Esophagus muscularis mucosa (tissue), 4 donors: ENCODE measurements at regions not wholly inside any gene's neighbourhood (a gene's known extent, or its start where the extent isn't known, plus 50 kb on each side); places are given as distances from the start of the nearest gene placed in this dataset.

ENCODE experiments used
- DNase-seq: peaks from one replicate; pipeline ENCODE4 v3.0.0-alpha.2; 2017; ENCODE audit errors: extremely low spot score
- H3K27ac ChIP-seq, 4 donors: fragments of 200-600 bp; sonication (generic); replicated peaks in 1 of 4; 1 replicate in 3 of 4; 2 replicates in 1 of 4; pipeline ENCODE4 v1.5.1; 2016 to 2019; ENCODE audit warnings: mild to moderate bottlenecking in 1 of 4
- H3K27me3 ChIP-seq, 4 donors: fragments of 200-600 bp; sonication (generic); one replicate each; pipeline versions ENCODE4 v1.5.1 to v1.6.0; 2016 to 2019
- H3K36me3 ChIP-seq, 4 donors: fragments of 200-600 bp; sonication (generic); one replicate each; pipeline ENCODE4 v1.5.1; 2016 to 2019
- H3K4me1 ChIP-seq, 4 donors: fragments of 200-600 bp; sonication (generic); one replicate each; pipeline ENCODE4 v1.5.1; 2016 to 2019
- H3K4me3 ChIP-seq, 4 donors: fragments of 200-600 bp; sonication (generic); 1 replicate in 2 of 4; 2 replicates in 2 of 4; pipeline ENCODE4 v1.5.1; 2016 to 2019; ENCODE audit warnings: mild to moderate bottlenecking in 4 of 4, moderate library complexity in 1 of 4
- H3K9me3 ChIP-seq, 4 donors: fragments of 200-600 bp; sonication (generic); 1 replicate in 3 of 4; 2 replicates in 1 of 4; pipeline ENCODE4 v1.5.1; 2016 to 2019
- EP300 ChIP-seq: sonication (generic); formaldehyde crosslinking; IDR thresholded peaks from one replicate; pipeline ENCODE4 v1.6.1; 2017; ENCODE audit warnings: antibody characterized with exemption
- POLR2A ChIP-seq: fragments of 450-650 bp; IDR thresholded peaks from one replicate; pipeline ENCODE4 v1.6.1; 2017; ENCODE audit warnings: antibody characterized with exemption, moderate library complexity, mild to moderate bottlenecking, low read depth
- POLR2AphosphoS5 ChIP-seq, 2 donors: sonication (generic); formaldehyde crosslinking; IDR thresholded peaks; one replicate each; pipeline ENCODE4 v1.6.1; 2017; ENCODE audit warnings: antibody characterized with exemption in 2 of 2
- WGBS: methylation state at CpG from one replicate; pipeline ENCODE4 v1.1.5; 2018; 5-methylcytosine and 5-hydroxymethylcytosine counted together
- intact Hi-C: fragments of 100-400 bp; cut with DNase I; formaldehyde crosslinking; loops from one replicate; pipeline ENCODE4 v1.15.1; 2023
- TF ChIP-seq, protein P1 (sequence below), 3 experiments: fragments of 200-600 bp in 2 of 3; fragments of 450-650 bp in 1 of 3; sonication (generic) in 2 of 3; IDR thresholded peaks; one replicate each; pipeline ENCODE4 v1.5.1; 2017 to 2019; ENCODE audit warnings: antibody characterized with exemption in 3 of 3, mild to moderate bottlenecking in 2 of 3, moderate library complexity in 1 of 3

DNA sequence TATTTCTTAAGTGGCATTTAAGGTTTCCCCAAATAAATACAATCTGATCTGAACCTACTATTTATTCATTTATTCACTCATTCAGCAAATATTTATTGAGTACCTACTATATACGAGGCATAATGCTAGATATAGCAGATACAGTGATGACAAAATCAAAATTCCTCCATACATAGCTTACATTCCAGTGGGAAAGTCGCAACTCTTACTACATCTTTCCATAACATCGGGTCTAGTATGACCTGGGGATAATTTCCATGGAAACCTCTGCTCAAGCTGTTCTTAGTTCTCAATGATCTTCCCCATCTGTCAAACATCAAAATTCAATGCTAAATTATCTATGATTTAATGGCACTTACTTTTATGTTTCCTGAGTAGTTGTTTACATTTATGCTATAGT lies 70.8 kb upstream of the PRKACB start:
- Histone ChIP-seq H3K36me3 (no peaks in the 10 kb centered on the region), H3K27ac (no peak overlapping the region), H3K9me3 (no peaks in the 10 kb centered on the region), H3K27me3 (no peaks in the 10 kb centered on the region), H3K4me1 (peaks cover 0 to 12% (median 9%) of the 10 kb centered on the region in 4 donors), H3K4me3 (no peak overlapping the region)
- WGBS: 89% methylated on average over 3 of the region's 3 CpGs
- no peak for DNase-seq
- TF ChIP-seq, protein P1, sequence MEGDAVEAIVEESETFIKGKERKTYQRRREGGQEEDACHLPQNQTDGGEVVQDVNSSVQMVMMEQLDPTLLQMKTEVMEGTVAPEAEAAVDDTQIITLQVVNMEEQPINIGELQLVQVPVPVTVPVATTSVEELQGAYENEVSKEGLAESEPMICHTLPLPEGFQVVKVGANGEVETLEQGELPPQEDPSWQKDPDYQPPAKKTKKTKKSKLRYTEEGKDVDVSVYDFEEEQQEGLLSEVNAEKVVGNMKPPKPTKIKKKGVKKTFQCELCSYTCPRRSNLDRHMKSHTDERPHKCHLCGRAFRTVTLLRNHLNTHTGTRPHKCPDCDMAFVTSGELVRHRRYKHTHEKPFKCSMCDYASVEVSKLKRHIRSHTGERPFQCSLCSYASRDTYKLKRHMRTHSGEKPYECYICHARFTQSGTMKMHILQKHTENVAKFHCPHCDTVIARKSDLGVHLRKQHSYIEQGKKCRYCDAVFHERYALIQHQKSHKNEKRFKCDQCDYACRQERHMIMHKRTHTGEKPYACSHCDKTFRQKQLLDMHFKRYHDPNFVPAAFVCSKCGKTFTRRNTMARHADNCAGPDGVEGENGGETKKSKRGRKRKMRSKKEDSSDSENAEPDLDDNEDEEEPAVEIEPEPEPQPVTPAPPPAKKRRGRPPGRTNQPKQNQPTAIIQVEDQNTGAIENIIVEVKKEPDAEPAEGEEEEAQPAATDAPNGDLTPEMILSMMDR (IDR thresholded peaks at IDR 0.05): no peak
- TF ChIP-seq POLR2A: no peak
- no peak for TF ChIP-seq POLR2AphosphoS5 (IDR thresholded peaks at IDR 0.05)
- intact Hi-C loops: no loop called here

DNA sequence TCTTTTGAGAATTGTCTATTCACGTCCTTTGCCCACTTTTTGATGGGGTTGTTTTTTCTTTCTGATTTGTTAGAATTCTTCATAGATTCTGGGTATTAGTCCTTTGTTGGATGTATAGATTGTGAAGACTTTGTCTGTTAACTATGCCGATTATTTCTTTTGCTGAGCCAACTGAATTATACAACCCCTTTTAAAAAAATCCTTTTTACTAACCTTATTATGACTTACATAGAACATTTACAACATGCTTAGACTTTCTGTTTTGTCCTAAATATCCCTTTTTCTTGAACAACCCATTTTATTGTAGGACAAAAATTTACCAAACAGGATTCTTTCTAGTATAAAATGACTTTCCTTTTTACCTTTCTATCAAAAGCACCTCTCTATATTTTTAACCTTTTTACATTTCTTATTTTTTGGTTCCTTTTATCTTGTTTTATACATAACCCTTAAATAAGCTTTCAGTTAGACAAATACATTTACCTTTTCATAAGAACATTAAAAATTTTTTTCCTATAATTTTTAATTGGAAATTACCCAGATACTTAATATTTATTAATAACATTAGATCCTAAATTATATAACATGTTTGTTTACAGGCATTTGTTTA lies 70.4 kb upstream of the TTLL7 start:
- Histone ChIP-seq H3K4me1 (no peaks in the 10 kb centered on the region), H3K4me3 (no peak overlapping the region), H3K27me3 (no peaks in the 10 kb centered on the region), H3K36me3 (no peaks in the 10 kb centered on the region), H3K27ac (no peak overlapping the region), H3K9me3 (no peaks in the 10 kb centered on the region)
- WGBS: 90% methylated on average over 2 of the region's 2 CpGs
- DNase-seq: no peak
- intact Hi-C loops: no loop called here
- TF ChIP-seq EP300 (no peak), POLR2AphosphoS5 (IDR thresholded peaks at IDR 0.05) (no peak), POLR2A (no peak)
- TF ChIP-seq, protein P1 (IDR thresholded peaks at IDR 0.05): no peak

DNA sequence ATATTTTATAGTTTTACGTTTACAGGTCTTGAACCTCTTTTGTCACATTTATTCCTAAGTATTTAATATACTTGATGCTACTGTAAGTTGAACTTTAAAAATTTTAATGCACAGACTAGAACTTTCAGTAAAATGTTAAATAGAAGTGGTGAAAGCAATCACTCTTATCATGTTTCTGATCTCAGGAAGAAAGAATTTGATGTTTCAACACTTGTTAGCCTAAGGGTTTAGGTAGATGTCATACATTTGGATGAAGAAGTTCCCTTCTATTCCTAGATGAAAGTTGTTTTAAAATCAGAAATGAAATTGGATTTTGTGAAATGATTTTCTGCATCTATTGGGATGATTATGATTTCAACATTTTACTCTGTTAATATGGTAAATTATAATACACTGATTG lies 63.6 kb upstream of the TTLL7 start:
- 88% methylated on average over 1 of the region's 1 CpG for WGBS
- Histone ChIP-seq H3K4me3 (no peak overlapping the region), H3K36me3 (no peaks in the 10 kb centered on the region), H3K9me3 (no peaks in the 10 kb centered on the region), H3K27ac (no peak overlapping the region), H3K27me3 (no peaks in the 10 kb centered on the region), H3K4me1 (no peaks in the 10 kb centered on the region)
- TF ChIP-seq POLR2AphosphoS5 (IDR thresholded peaks at IDR 0.05) (no peak), POLR2A (no peak), EP300 (no peak)
- TF ChIP-seq, protein P1 (IDR thresholded peaks at IDR 0.05): no peak
- DNase-seq: no peak
- intact Hi-C loops: no loop called here

DNA sequence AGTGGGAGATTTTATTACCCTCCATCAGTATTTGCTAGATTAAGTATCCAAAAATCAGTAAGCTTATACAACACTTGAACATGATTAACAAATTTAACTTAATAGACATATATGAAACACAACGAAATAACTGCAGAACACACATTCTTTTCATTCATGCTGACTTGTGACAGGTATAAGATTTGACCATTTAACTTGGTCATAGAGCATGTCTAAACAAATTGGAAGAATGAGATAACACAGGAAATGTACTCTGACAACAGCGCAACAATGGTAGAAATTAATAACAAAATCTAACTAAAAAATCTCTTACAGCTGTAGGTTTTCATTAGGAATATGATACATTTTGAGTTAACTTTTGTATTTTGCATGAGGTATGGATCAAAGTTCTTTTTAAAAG lies 62.4 kb upstream of the TTLL7 start:
- Histone ChIP-seq H3K27ac (no peak overlapping the region), H3K27me3 (no peaks in the 10 kb centered on the region), H3K4me1 (no peaks in the 10 kb centered on the region), H3K36me3 (no peaks in the 10 kb centered on the region), H3K4me3 (no peak overlapping the region), H3K9me3 (no peaks in the 10 kb centered on the region)
- TF ChIP-seq, protein P1 (IDR thresholded peaks at IDR 0.05): no peak
- TF ChIP-seq POLR2AphosphoS5 (IDR thresholded peaks at IDR 0.05): no peak
- TF ChIP-seq POLR2A: no peak
- no peak for TF ChIP-seq EP300
- WGBS: 83% methylated on average over 2 of the region's 2 CpGs
- intact Hi-C loops: no loop called here
- DNase-seq: no peak

DNA sequence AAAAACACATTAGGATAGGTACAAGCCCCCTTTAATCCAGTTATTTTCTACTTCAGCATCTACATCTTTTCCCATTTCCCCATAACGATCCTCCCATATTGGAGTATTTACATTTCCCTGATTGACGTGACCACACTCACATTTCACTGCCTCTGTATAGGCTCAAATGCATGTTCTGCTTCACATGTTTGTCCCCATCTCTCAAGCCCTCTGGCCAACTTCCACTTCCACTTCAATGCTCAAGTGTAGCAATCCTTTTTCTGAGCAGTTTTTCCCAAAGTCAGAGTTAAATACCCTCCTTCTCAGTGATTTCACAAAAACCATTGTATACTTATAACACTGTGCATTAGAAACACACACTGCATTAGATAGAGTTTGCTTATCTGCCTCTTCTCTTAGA lies 61.8 kb upstream of the TTLL7 start:
- Histone ChIP-seq H3K4me1 (no peaks in the 10 kb centered on the region), H3K4me3 (no peak overlapping the region), H3K9me3 (no peaks in the 10 kb centered on the region), H3K27me3 (no peaks in the 10 kb centered on the region), H3K36me3 (no peaks in the 10 kb centered on the region), H3K27ac (no peak overlapping the region)
- no peak for DNase-seq
- TF ChIP-seq, protein P1 (IDR thresholded peaks at IDR 0.05): no peak
- intact Hi-C loops: no loop called here
- 71% methylated on average over 2 of the region's 2 CpGs for WGBS
